A549 (cell line): ENCODE measurements at regions not wholly inside any gene's neighbourhood (a gene's known extent, or its start where the extent isn't known, plus 50 kb on each side); places are given as distances from the start of the nearest gene placed in this dataset.

Source experiments
- ATAC-seq, 2 experiments: fragments of 200-7000 bp in 1 of 2; fragments of >200 bp in 1 of 2; cut with Nextera tagmentation in 1 of 2; cut with Tn5 transposase in 1 of 2; 3 replicates each; pipeline versions ENCODE4 v1.8.0 to v1.9.1; 2018 to 2020; ENCODE audit warnings: mild to moderate bottlenecking in 1 of 2, moderate library complexity in 1 of 2
- CTCF ChIA-PET: fragments of 300-600 bp; sonication (Branson Sonifier 250); formaldehyde crosslinking; extraction: SDS; loops from one replicate; lab custom pipeline; 2021; ENCODE audit warnings: antibody characterized with exemption, inconsistent platforms; lab: Yijun Ruan, JAX
- POLR2A ChIA-PET: fragments of 350-600 bp; formaldehyde crosslinking; extraction: SDS; loops from one replicate; lab custom pipeline; 2021; ENCODE audit warnings: antibody characterized with exemption, inconsistent platforms; lab: Yijun Ruan, JAX
- DNase-seq, 2 experiments: peaks; one replicate each; pipeline versions ENCODE4 v3.0.0 to v3.0.0-alpha.2; 2011 to 2016; ENCODE audit warnings: low read depth in 1 of 2, low spot score in 1 of 2
- FAIRE-seq: peaks from 2 replicates; lab custom pipeline; 2011; peaks lifted over from hg19 to GRCh38; lab: Jason Lieb, UNC
- H3K27ac ChIP-seq, 2 experiments: fragments of >200 bp; sonication (Bioruptor Twin); formaldehyde crosslinking; 3 replicates each; pipeline ENCODE4 v1.5.1; 2016 to 2017
- H3K4me1 ChIP-seq: fragments of >200 bp; sonication (Bioruptor Twin); formaldehyde crosslinking; 3 replicates; pipeline ENCODE4 v1.6.1; 2016
- H3K4me2 ChIP-seq: fragments of >200 bp; sonication (Bioruptor Twin); formaldehyde crosslinking; 3 replicates; pipeline ENCODE4 v1.6.1; 2016
- H3K4me3 ChIP-seq: fragments of >200 bp; sonication (Bioruptor Twin); formaldehyde crosslinking; 3 replicates; pipeline ENCODE4 v1.5.1; 2016
- H3K9me3 ChIP-seq: fragments of >200 bp; sonication (Bioruptor Twin); formaldehyde crosslinking; 3 replicates; pipeline ENCODE4 v1.6.1; 2016
- BCL3 ChIP-seq: fragments of >200 bp; sonication (Bioruptor Twin); formaldehyde crosslinking; IDR thresholded peaks from 3 replicates; pipeline ENCODE4 v1.6.1; 2016
- BHLHE40 ChIP-seq: IDR thresholded peaks from 2 replicates; pipeline ENCODE4 v1.6.1; 2012; ENCODE audit warnings: low read depth, low read length, inconsistent platforms
- CBX2 ChIP-seq: fragments of 200-600 bp; sonication (generic); IDR thresholded peaks from 2 replicates; pipeline ENCODE4 v1.6.1; 2016; ENCODE audit warnings: low read depth, mild to moderate bottlenecking, borderline replicate concordance
- CBX8 ChIP-seq: fragments of 200-600 bp; sonication (generic); IDR thresholded peaks from 2 replicates; pipeline ENCODE4 v1.6.1; 2016
- EHF ChIP-seq: fragments of 250-450 bp; sonication (Bioruptor Pico); IDR thresholded peaks from 2 replicates; pipeline ENCODE4 v1.5.0; 2020; ENCODE audit warnings: mild to moderate bottlenecking
- EHMT2 ChIP-seq: fragments of 200-600 bp; sonication (generic); IDR thresholded peaks from 2 replicates; pipeline ENCODE4 v1.6.1; 2016; ENCODE audit warnings: antibody characterized with exemption, low read depth, mild to moderate bottlenecking, moderate library complexity
- HEYL ChIP-seq: fragments of 250-450 bp; sonication (Bioruptor Pico); IDR thresholded peaks from 2 replicates; pipeline ENCODE4 v1.8.0; 2021; ENCODE audit warnings: mild to moderate bottlenecking, moderate library complexity
- HOXB13 ChIP-seq: fragments of 250-450 bp; sonication (Bioruptor Pico); IDR thresholded peaks from 2 replicates; pipeline ENCODE4 v1.5.0; 2020; ENCODE audit warnings: low read depth, mild to moderate bottlenecking, moderate library complexity
- JUN ChIP-seq, 2 experiments: fragments of >200 bp; sonication (Bioruptor Twin); formaldehyde crosslinking; IDR thresholded peaks; 2 replicates in 1 of 2; 3 replicates in 1 of 2; pipeline ENCODE4 v1.6.1; 2016 to 2017
- JUNB ChIP-seq: fragments of >200 bp; sonication (Bioruptor Twin); formaldehyde crosslinking; IDR thresholded peaks from 2 replicates; pipeline ENCODE4 v1.6.1; 2016
- KDM5A ChIP-seq: fragments of 200-600 bp; sonication (generic); IDR thresholded peaks from 2 replicates; pipeline ENCODE4 v1.6.1; 2016; ENCODE audit warnings: antibody characterized with exemption, mild to moderate bottlenecking
- NPAS2 ChIP-seq: fragments of 250-450 bp; sonication (Bioruptor Pico); IDR thresholded peaks from 2 replicates; pipeline ENCODE4 v1.8.0; 2022; ENCODE audit warnings: mild to moderate bottlenecking, moderate library complexity, borderline replicate concordance
- PBX3 ChIP-seq: IDR thresholded peaks from 2 replicates; pipeline ENCODE4 v1.6.1; 2012
- POLR2AphosphoS2 ChIP-seq: conservative IDR thresholded peaks from 2 replicates; pipeline ENCODE4 v1.6.1; 2012; ENCODE audit warnings: low read length, improper control_type of control experiment, inconsistent platforms
- RAD21 ChIP-seq, 2 experiments: fragments of >200 bp in 1 of 2; sonication (Bioruptor Twin) in 1 of 2; formaldehyde crosslinking in 1 of 2; IDR thresholded peaks in 1 of 2; conservative IDR thresholded peaks in 1 of 2; 2 replicates in 1 of 2; 3 replicates in 1 of 2; pipeline ENCODE4 v1.6.1; 2012 to 2018; ENCODE audit warnings: inconsistent platforms in 1 of 2
- REST ChIP-seq: fragments of 200-600 bp; sonication (generic); IDR thresholded peaks from 2 replicates; pipeline ENCODE4 v1.6.1; 2016; ENCODE audit warnings: antibody characterized with exemption, mild to moderate bottlenecking, moderate library complexity
- RFX5 ChIP-seq: fragments of 450-650 bp; IDR thresholded peaks from 2 replicates; pipeline ENCODE4 v1.7.1; 2014; ENCODE audit warnings: antibody characterized with exemption, mild to moderate bottlenecking, moderate library complexity
- SREBF2 ChIP-seq: fragments of 450-650 bp; IDR thresholded peaks from 2 replicates; pipeline ENCODE4 v1.6.1; 2014; ENCODE audit warnings: mild to moderate bottlenecking, moderate library complexity
- TP53 ChIP-seq: fragments of 250-450 bp; sonication (Bioruptor Pico); IDR thresholded peaks from 2 replicates; pipeline ENCODE4 v1.5.0; 2021; ENCODE audit warnings: mild to moderate bottlenecking, moderate library complexity
- ZSCAN20 ChIP-seq: fragments of 250-450 bp; sonication (Bioruptor Pico); IDR thresholded peaks from 2 replicates; pipeline ENCODE4 v1.8.0; 2022; ENCODE audit warnings: mild to moderate bottlenecking, moderate library complexity
- WGBS: methylation state at CpG from one replicate; pipeline ENCODE4 v1.1.6; 2017; ENCODE audit errors: missing lambda C conversion rate; 5-methylcytosine and 5-hydroxymethylcytosine counted together
- TF ChIP-seq, protein P1 (sequence below): fragments of 450-650 bp; IDR thresholded peaks from 2 replicates; pipeline ENCODE4 v1.6.1; 2014; ENCODE audit warnings: antibody characterized with exemption
- TF ChIP-seq, protein P2 (sequence below): fragments of 150-350 bp; IDR thresholded peaks from 2 replicates; pipeline ENCODE4 v1.6.1; 2014; ENCODE audit warnings: low read depth, mild to moderate bottlenecking, low read length
- TF ChIP-seq, protein P3 (sequence below): IDR thresholded peaks from 2 replicates; pipeline ENCODE4 v1.6.1; 2012; ENCODE audit warnings: low read depth, borderline replicate concordance

DNA sequence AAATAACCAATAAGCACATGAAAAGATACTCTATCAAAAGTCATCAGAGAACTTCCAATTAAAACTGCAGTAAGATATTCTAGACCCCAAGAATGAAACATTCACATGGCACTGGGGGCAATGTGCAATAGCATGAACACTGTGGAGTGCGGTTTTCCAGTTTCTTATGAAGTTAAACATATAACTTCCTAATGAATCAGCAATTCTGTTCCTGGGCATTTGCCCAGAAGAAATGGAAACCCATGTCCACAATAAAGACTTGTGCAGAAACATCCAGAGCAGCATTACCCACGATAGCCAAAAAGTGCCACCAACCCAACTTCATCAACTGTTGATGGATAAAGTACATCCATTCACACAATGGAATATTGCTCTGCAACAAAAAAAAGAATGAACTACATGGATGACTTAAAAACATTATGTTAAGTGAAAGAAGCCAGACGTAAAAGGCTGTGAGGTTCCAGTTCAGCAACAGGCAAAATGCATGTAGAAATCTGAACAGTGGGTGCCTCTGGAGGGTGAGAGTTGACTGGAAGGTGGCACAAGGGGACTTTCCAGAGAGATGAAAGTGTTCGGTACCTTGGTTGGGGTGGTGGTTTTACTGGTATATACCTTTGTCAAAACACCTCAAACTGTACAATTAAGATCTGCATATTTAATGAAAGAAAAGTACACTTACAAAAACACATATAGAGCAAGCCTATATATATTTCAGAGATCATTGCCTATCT lies 207.2 kb upstream of the ECI2 start (continued):
- TF ChIP-seq, protein P1, sequence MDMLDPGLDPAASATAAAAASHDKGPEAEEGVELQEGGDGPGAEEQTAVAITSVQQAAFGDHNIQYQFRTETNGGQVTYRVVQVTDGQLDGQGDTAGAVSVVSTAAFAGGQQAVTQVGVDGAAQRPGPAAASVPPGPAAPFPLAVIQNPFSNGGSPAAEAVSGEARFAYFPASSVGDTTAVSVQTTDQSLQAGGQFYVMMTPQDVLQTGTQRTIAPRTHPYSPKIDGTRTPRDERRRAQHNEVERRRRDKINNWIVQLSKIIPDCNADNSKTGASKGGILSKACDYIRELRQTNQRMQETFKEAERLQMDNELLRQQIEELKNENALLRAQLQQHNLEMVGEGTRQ, result no peak
- TF ChIP-seq POLR2AphosphoS2 (no peak), HOXB13 (no peak), PBX3 (no peak), RFX5 (no peak)
- TF ChIP-seq, protein P2, sequence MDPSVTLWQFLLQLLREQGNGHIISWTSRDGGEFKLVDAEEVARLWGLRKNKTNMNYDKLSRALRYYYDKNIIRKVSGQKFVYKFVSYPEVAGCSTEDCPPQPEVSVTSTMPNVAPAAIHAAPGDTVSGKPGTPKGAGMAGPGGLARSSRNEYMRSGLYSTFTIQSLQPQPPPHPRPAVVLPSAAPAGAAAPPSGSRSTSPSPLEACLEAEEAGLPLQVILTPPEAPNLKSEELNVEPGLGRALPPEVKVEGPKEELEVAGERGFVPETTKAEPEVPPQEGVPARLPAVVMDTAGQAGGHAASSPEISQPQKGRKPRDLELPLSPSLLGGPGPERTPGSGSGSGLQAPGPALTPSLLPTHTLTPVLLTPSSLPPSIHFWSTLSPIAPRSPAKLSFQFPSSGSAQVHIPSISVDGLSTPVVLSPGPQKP, result no peak

DNA sequence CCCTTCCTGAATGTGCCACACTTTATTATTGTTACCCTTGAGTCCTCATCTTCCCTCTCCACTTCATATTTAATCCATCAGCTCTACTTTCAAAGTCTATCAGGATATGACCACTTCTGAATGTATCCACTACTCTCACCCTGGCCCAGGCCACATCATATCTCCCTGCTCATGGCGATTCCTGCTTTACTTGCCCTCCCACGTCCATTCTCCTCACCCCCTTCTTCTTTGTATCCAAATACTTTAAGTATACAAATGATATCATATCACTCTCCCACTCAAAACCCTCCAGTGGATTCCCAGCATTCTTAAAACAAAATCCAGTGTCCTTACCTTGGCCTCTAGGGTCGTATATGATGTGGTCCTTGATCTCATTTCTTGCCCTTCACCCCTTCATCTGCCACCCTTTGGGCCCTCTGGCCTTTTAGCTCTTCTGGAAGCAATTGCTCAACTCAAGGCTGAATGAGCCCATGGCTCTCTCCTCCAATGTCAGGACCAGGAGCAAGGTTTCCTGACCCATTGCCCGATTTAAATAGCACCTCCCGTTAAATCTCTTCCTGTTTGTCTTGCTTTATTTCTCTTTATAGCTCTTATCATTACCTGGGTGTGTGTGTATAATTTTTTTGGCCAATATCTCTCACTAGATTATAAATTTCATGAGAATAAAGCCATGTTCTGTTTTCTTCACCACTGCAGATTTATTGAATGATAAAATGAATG lies 205.9 kb upstream of the ECI2 start:
- Histone ChIP-seq H3K4me3 (no peak overlapping the region), H3K4me2 (no peak overlapping the region), H3K27ac (no peak overlapping the region), H3K4me1 (no peaks in the 10 kb centered on the region), H3K9me3 (no peaks in the 10 kb centered on the region)
- TF ChIP-seq SREBF2 (no peak), KDM5A (no peak), HEYL (CRISPR knock-in tag) (no peak), CBX2 (no peak), BCL3 (no peak), EHMT2 (no peak), CBX8 (no peak), EHF (CRISPR knock-in tag) (no peak), JUN (IDR thresholded peaks at IDR 0.05) (no peak), JUNB (no peak), REST (no peak), ZSCAN20 (CRISPR knock-in tag) (no peak), PBX3 (no peak), RAD21 (conservative IDR thresholded peaks at IDR 0.05 in 1 of 2, IDR thresholded peaks at IDR 0.05 in 1 of 2) (no peak), TP53 (CRISPR knock-in tag) (no peak), NPAS2 (CRISPR knock-in tag) (no peak), BHLHE40 (no peak)
- TF ChIP-seq, protein P1, result no peak
- TF ChIP-seq, protein P3, sequence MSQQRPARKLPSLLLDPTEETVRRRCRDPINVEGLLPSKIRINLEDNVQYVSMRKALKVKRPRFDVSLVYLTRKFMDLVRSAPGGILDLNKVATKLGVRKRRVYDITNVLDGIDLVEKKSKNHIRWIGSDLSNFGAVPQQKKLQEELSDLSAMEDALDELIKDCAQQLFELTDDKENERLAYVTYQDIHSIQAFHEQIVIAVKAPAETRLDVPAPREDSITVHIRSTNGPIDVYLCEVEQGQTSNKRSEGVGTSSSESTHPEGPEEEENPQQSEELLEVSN, result no peak
- TF ChIP-seq, protein P2, result no peak
- CTCF ChIA-PET, result no interaction called here
- POLR2A ChIA-PET, result no interaction called here
- DNase-seq, result no peak
- WGBS, result 63% methylated on average over 5 of the region's 5 CpGs
- no peak for FAIRE-seq
- ATAC-seq, result no peak
